Hepatocyte (in vitro differentiated cells): ENCODE measurements at regions not wholly inside any gene's neighbourhood (a gene's known extent, or its start where the extent isn't known, plus 50 kb on each side); places are given as distances from the start of the nearest gene placed in this dataset.
"Not testable (repeated sequence)": the region's sequence is repeated elsewhere in the genome, so short reads cannot be mapped to it uniquely, and the experiment has no call there.

Source experiments
- DNase-seq: peaks from one replicate; pipeline ENCODE4 v3.0.0-alpha.2; 2016; ENCODE audit warnings: low spot score
- H2AFZ ChIP-seq: fragments of 200-600 bp; sonication (generic); 2 replicates; pipeline ENCODE4 v1.6.0; 2016; ENCODE audit warnings: antibody characterized with exemption, mild to moderate bottlenecking
- H3K27ac ChIP-seq: fragments of 200-600 bp; sonication (generic); 2 replicates; pipeline ENCODE4 v1.5.1; 2016; ENCODE audit warnings: mild to moderate bottlenecking
- H3K27me3 ChIP-seq: fragments of 200-600 bp; sonication (generic); 2 replicates; pipeline ENCODE4 v1.6.1; 2016
- H3K36me3 ChIP-seq: fragments of 200-600 bp; sonication (generic); replicated peaks from 2 replicates; pipeline ENCODE4 v1.5.1; 2016; ENCODE audit warnings: low read depth; ENCODE audit not compliant: insufficient read depth
- H3K4me1 ChIP-seq: fragments of 200-600 bp; sonication (generic); 2 replicates; pipeline ENCODE4 v1.5.1; 2016; ENCODE audit warnings: mild to moderate bottlenecking, moderate library complexity; ENCODE audit not compliant: insufficient read depth
- H3K4me2 ChIP-seq: fragments of 200-600 bp; sonication (generic); 2 replicates; pipeline ENCODE4 v1.6.0; 2016
- H3K4me3 ChIP-seq: fragments of 200-600 bp; sonication (generic); 2 replicates; pipeline ENCODE4 v1.5.1; 2016; ENCODE audit warnings: mild to moderate bottlenecking
- H3K79me2 ChIP-seq: fragments of 200-600 bp; sonication (generic); 2 replicates; pipeline ENCODE4 v1.6.0; 2017; ENCODE audit warnings: mild to moderate bottlenecking
- H3K9me2 ChIP-seq: fragments of 200-600 bp; sonication (generic); replicated peaks from 2 replicates; pipeline ENCODE4 v1.6.0; 2017; ENCODE audit warnings: mild to moderate bottlenecking; ENCODE audit not compliant: insufficient read depth
- H3K9me3 ChIP-seq: fragments of 200-600 bp; sonication (generic); 2 replicates; pipeline ENCODE4 v1.5.1; 2016; ENCODE audit warnings: low read depth, mild to moderate bottlenecking
- H4K20me1 ChIP-seq: fragments of 200-600 bp; sonication (generic); 2 replicates; pipeline ENCODE4 v1.6.0; 2016; ENCODE audit warnings: mild to moderate bottlenecking; ENCODE audit not compliant: insufficient read depth, poor library complexity, severe bottlenecking
- CTCF ChIP-seq: fragments of 200-600 bp; sonication (generic); IDR thresholded peaks from 2 replicates; pipeline ENCODE4 v1.5.1; 2016; ENCODE audit warnings: antibody characterized with exemption, mild to moderate bottlenecking; ENCODE audit not compliant: poor library complexity
- EZH2 ChIP-seq: fragments of 200-600 bp; sonication (generic); IDR thresholded peaks from 2 replicates; pipeline ENCODE4 v1.6.1; 2016; ENCODE audit warnings: antibody characterized with exemption, mild to moderate bottlenecking, borderline replicate concordance
- EZH2phosphoT487 ChIP-seq: fragments of 200-600 bp; sonication (generic); IDR thresholded peaks from one replicate; pipeline ENCODE4 v1.6.1; 2018; ENCODE audit warnings: antibody characterized with exemption, mild to moderate bottlenecking, low read depth, moderate library complexity; ENCODE audit not compliant: unreplicated experiment, severe bottlenecking
- WGBS: methylation state at CpG from one replicate; pipeline ENCODE4 v1.1.6; 2016; ENCODE audit warnings: low lambda C conversion rate; ENCODE audit errors: missing lambda C conversion rate; 5-methylcytosine and 5-hydroxymethylcytosine counted together

GRCh38 chr6:112600168-112600567, 253.0 kb downstream of the RFPL4B start:
- 85% methylated on average over 3 of the region's 3 CpGs for WGBS
- Histone ChIP-seq H3K27ac (no peak overlapping the region), H3K4me1 (no peaks in the 10 kb centered on the region), H3K9me3 (no peaks in the 10 kb centered on the region), H3K9me2 (no peaks in the 10 kb centered on the region), H3K27me3 (no peaks in the 10 kb centered on the region), H3K79me2 (no peaks in the 10 kb centered on the region), H3K4me3 (no peak overlapping the region), H3K4me2 (no peak overlapping the region), H4K20me1 (no peaks in the 10 kb centered on the region), H2AFZ (no peak overlapping the region), H3K36me3 (no peaks in the 10 kb centered on the region)
- no peak for DNase-seq
- TF ChIP-seq CTCF (no peak), EZH2phosphoT487 (no peak), EZH2 (no peak)

- Histone ChIP-seq H3K4me2 (no peak overlapping the region), H2AFZ (no peak overlapping the region), H3K9me2 (no peaks in the 10 kb centered on the region), H3K79me2 (no peaks in the 10 kb centered on the region), H3K4me3 (no peak overlapping the region), H4K20me1 (no peaks in the 10 kb centered on the region), H3K9me3 (no peaks in the 10 kb centered on the region), H3K27me3 (no peaks in the 10 kb centered on the region), H3K36me3 (no peaks in the 10 kb centered on the region), H3K27ac (no peak overlapping the region), H3K4me1 (no peaks in the 10 kb centered on the region)
- TF ChIP-seq EZH2phosphoT487 (no peak), EZH2 (no peak), CTCF (no peak)
- WGBS = 66% methylated on average over 1 of the region's 1 CpG
- DNase-seq = no peak
Measured at GRCh38 chr6:112603726-112604125, 256.6 kb downstream of the RFPL4B start.

- Histone ChIP-seq H3K4me3 (no peak overlapping the region), H3K36me3 (no peaks in the 10 kb centered on the region), H3K4me2 (no peak overlapping the region), H3K27ac (no peak overlapping the region), H3K27me3 (no peaks in the 10 kb centered on the region), H3K9me2 (no peaks in the 10 kb centered on the region), H3K4me1 (no peaks in the 10 kb centered on the region), H2AFZ (no peak overlapping the region), H3K79me2 (no peaks in the 10 kb centered on the region), H3K9me3 (no peaks in the 10 kb centered on the region), H4K20me1 (no peaks in the 10 kb centered on the region)
- 75% methylated on average over 3 of the region's 3 CpGs for WGBS
- DNase-seq = no peak
- TF ChIP-seq EZH2 (no peak), CTCF (no peak), EZH2phosphoT487 (no peak)
Measured at GRCh38 chr6:112606656-112607435, 259.7 kb downstream of the RFPL4B start.

GRCh38 chr6:112608925-112609324, 261.8 kb downstream of the RFPL4B start:
- DNase-seq, H4K20me1 ChIP-seq, H3K79me2 ChIP-seq, H3K4me3 ChIP-seq, H3K9me2 ChIP-seq, H3K27ac ChIP-seq, H3K4me1 ChIP-seq, H3K36me3 ChIP-seq, H3K4me2 ChIP-seq, H3K9me3 ChIP-seq, H3K27me3 ChIP-seq, H2AFZ ChIP-seq: not testable (repeated sequence)
- WGBS = 94% methylated on average over 1 of the region's 1 CpG
